RWPE2 (cell line): ENCODE measurements at regions not wholly inside any gene's neighbourhood (a gene's known extent, or its start where the extent isn't known, plus 50 kb on each side); places are given as distances from the start of the nearest gene placed in this dataset.

ENCODE experiments used
- ATAC-seq: fragments of 200-7000 bp; cut with Tn5 transposase; 3 replicates; pipeline ENCODE4 v1.9.1; 2021; ENCODE audit warnings: low read depth
- DNase-seq: peaks from one replicate; pipeline ENCODE4 v3.0.0-alpha.2; 2020; ENCODE audit warnings: low spot score
- H3K27ac ChIP-seq: fragments of 450-650 bp; 2 replicates; pipeline ENCODE4 v1.5.1; 2017; ENCODE audit warnings: mild to moderate bottlenecking; ENCODE audit not compliant: poor library complexity, severe bottlenecking
- H3K27me3 ChIP-seq: fragments of 250-450 bp; sonication (Bioruptor Pico); 2 replicates; pipeline ENCODE4 v1.5.1; 2021; ENCODE audit warnings: mild to moderate bottlenecking, moderate library complexity; ENCODE audit not compliant: insufficient read depth, poor library complexity, severe bottlenecking
- H3K36me3 ChIP-seq: fragments of 250-450 bp; sonication (Bioruptor Pico); 2 replicates; pipeline ENCODE4 v1.5.1; 2020; ENCODE audit warnings: low read depth, mild to moderate bottlenecking, moderate library complexity
- H3K4me1 ChIP-seq: fragments of 250-450 bp; sonication (Bioruptor Pico); 2 replicates; pipeline ENCODE4 v1.5.1; 2021; ENCODE audit warnings: mild to moderate bottlenecking, moderate library complexity; ENCODE audit not compliant: insufficient read depth, poor library complexity, severe bottlenecking
- H3K4me3 ChIP-seq: fragments of 250-450 bp; sonication (Bioruptor Pico); 2 replicates; pipeline ENCODE4 v1.5.1; 2021; ENCODE audit warnings: mild to moderate bottlenecking, moderate library complexity; ENCODE audit not compliant: severe bottlenecking
- H3K9me3 ChIP-seq: fragments of 250-450 bp; sonication (Bioruptor Pico); 2 replicates; pipeline ENCODE4 v1.5.1; 2021; ENCODE audit warnings: mild to moderate bottlenecking, moderate library complexity; ENCODE audit not compliant: severe bottlenecking
- TF ChIP-seq, protein P1 (sequence below): fragments of 450-650 bp; IDR thresholded peaks from one replicate; pipeline ENCODE4 v1.5.1; 2017; ENCODE audit warnings: mild to moderate bottlenecking, moderate library complexity; ENCODE audit not compliant: poor library complexity, severe bottlenecking

DNA sequence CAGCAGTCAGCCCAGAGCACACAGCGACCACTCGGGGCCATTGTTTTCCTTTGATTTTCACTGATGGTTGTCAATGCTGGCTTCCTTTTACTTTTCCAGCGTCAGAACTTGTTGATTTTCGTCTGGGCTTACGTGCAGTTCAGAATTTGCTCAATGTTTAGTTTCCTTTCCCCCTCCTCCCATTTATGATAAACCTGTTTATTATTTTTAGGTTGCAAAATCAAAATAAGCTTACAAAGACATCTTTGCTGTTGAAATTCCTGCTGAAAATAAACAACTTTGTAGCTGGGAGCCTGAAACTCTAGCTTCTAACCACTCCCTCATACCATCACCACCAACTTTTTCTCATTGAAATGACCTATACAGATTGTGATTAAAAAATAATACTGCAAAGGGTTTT is 83.1 kb upstream of the LYZL1 start:
- Histone ChIP-seq H3K4me1 (no peaks in the 10 kb centered on the region), H3K27ac (no peak overlapping the region), H3K4me3 (no peak overlapping the region), H3K27me3 (peaks cover 5% of the 10 kb centered on the region), H3K36me3 (no peaks in the 10 kb centered on the region), H3K9me3 (no peaks in the 10 kb centered on the region)
- ATAC-seq (no peak), DNase-seq (no peak)
- TF ChIP-seq, protein P1, sequence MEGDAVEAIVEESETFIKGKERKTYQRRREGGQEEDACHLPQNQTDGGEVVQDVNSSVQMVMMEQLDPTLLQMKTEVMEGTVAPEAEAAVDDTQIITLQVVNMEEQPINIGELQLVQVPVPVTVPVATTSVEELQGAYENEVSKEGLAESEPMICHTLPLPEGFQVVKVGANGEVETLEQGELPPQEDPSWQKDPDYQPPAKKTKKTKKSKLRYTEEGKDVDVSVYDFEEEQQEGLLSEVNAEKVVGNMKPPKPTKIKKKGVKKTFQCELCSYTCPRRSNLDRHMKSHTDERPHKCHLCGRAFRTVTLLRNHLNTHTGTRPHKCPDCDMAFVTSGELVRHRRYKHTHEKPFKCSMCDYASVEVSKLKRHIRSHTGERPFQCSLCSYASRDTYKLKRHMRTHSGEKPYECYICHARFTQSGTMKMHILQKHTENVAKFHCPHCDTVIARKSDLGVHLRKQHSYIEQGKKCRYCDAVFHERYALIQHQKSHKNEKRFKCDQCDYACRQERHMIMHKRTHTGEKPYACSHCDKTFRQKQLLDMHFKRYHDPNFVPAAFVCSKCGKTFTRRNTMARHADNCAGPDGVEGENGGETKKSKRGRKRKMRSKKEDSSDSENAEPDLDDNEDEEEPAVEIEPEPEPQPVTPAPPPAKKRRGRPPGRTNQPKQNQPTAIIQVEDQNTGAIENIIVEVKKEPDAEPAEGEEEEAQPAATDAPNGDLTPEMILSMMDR = no peak

- TF ChIP-seq, protein P1 = no peak
- Histone ChIP-seq H3K9me3 (no peaks in the 10 kb centered on the region), H3K4me1 (no peaks in the 10 kb centered on the region), H3K4me3 (no peak overlapping the region), H3K36me3 (no peaks in the 10 kb centered on the region), H3K27ac (no peak overlapping the region), H3K27me3 (peaks cover 5% of the 10 kb centered on the region)
- DNase-seq = no peak
- no peak for ATAC-seq
Observed at GRCh38 chr10:29208845-29209244, 80.0 kb upstream of the LYZL1 start.

DNA sequence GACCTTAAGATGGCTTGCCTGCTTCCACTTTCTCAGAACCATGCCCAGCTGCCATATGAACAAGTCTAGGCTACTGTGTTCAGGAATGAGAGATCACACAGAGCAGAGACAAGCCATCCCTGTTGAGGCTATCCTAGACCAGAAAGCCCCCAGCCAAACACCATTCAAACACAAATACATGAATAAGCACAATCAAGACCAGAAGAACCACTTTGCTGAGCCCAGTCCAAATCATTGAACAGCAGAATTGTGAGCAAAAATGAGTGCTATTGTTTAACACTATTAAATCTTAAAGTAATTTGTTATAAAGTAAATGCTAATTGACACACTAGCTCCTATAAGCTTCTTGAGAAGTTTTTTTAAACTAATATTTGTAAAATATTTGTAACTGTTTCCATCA is 79.0 kb upstream of the LYZL1 start:
- H3K9me3 ChIP-seq = no peaks in the 10 kb centered on the region
- no peaks in the 10 kb centered on the region for H3K36me3 ChIP-seq
- no peaks in the 10 kb centered on the region for H3K4me1 ChIP-seq
- no peak overlapping the region for H3K4me3 ChIP-seq
- H3K27me3 ChIP-seq = peaks cover 5% of the 10 kb centered on the region
- TF ChIP-seq, protein P1 = no peak
- H3K27ac ChIP-seq = no peak overlapping the region
- ATAC-seq (no peak), DNase-seq (no peak)

DNA sequence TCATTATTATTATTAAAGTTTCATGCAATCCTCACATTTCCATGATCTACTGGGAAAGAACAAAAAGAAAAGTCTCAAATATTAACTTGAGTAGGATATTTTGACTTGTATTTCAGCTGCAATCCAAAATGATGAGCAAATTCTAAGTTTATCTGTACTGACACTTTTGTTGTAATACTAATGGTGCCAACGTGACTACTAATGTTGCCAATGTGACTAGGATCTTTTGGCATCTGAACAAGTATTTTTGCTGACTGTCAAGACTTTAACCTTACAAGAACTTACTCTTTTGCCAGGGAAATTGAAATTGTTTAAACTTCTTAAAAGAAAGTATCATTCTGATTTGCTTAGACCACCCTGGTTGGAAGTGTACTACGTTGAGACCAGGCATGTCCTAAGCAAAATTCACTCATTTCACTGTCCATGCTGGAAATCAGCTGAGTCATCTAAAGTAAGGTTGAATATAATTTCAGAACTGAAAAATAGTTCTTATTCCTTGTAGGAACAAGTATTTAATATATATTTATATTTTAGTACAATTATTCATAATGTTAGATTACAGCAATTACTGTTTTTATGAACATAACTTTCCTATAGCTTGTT is 78.5 kb upstream of the LYZL1 start:
- no peak overlapping the region for H3K27ac ChIP-seq
- H3K27me3 ChIP-seq = peaks cover 8% of the 10 kb centered on the region
- TF ChIP-seq, protein P1 = no peak
- H3K36me3 ChIP-seq = no peaks in the 10 kb centered on the region
- ATAC-seq (no peak), DNase-seq (no peak)
- no peaks in the 10 kb centered on the region for H3K4me1 ChIP-seq
- H3K9me3 ChIP-seq = no peaks in the 10 kb centered on the region
- H3K4me3 ChIP-seq = no peak overlapping the region

DNA sequence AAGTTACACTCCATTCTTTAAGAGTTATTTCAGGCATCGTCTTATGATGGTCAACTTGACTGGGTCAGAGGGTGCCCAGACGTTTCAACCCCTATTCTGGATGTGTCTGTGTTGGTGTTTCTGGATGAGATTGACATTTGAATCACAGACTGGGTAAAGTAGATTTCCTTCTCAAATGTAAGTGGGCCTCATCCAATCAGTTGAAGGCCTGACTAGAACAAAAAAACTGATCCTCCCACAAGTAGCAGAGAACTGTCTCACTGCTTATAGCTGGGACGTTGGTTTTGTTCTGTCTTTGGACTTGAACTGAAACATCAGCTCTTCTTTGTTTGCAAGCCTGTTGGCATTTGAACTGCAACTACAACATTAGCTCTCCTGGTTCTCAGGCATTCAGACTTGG is 76.3 kb upstream of the LYZL1 start:
- Histone ChIP-seq H3K4me3 (no peak overlapping the region), H3K4me1 (no peaks in the 10 kb centered on the region), H3K27ac (no peak overlapping the region), H3K9me3 (no peaks in the 10 kb centered on the region), H3K36me3 (no peaks in the 10 kb centered on the region), H3K27me3 (peaks cover 3% of the 10 kb centered on the region)
- no peak for ATAC-seq
- DNase-seq = no peak
- TF ChIP-seq, protein P1 = no peak
